ENCODE measurements at regions not wholly inside any gene's neighbourhood (a gene's known extent, or its start where the extent isn't known, plus 50 kb on each side); places are given as distances from the start of the nearest gene placed in this dataset.

DNA sequence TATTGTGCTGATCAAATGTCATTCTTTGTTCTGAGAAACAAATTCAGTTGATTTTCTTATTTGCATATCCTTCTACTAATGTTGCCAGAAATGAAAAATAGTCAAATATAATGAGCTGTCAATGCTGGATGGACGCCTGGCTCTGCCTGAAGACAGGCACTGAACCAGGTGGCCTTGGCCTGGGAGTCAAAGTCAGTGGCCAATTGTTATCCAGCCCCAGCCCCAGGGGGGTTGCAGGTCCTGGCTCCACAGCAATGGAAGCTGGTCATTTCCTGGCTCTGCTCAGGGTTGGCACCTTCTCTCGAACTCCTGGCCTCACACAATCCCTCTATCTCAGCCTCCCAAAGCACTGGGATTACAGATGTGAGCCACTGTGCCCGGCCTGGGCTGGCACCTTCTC is 176.8 kb upstream of the GLI2 start:
- no peak overlapping the region for H3K27ac ChIP-seq

DNA sequence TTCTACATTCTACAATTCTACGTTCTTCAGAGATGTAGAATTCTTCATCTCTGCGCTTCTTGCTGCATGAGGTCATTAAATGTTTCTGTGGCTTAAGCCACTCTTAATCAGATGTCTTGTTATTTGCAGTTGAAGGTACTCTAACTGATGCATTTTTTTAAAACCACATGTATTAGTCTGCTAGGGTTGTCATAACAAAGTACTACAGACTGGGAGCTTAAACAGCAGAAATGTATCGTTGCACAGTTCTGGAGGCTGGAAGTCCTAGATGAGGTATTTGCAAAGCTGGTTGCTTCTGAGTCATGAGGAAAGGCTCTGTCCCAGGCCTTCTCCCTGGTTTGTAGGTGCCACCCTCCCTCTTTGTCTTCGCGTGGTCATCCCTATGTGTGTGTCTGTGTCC is 176.3 kb upstream of the GLI2 start:
- no peak overlapping the region for H3K27ac ChIP-seq
- peak; percentile 20 for DNase-seq (ENCODE audit: low read depth, low spot score)

More for the DNA sequence above, 176.8 kb upstream of the GLI2 start:
- DNase-seq (ENCODE audit: low read depth, low spot score), result no peak

DNA sequence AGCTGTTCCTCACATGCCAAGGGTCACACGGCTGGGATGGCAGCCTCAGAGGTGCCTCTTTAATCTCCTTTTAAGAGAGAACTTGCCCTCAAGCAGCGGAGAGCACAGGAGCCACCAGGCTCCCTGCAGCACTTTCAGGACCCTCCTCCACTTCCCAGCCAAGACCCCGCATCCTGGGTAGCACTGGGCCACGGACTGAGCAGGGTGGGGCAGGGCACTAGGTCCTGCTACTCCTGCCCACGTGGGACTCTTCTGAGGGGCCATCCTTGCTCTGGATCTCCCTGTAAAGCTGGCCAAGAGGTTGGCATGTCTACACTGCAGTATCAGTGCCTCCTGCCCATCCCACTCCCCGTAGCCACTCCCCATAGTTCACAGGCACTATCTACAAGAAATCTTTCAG is 175.3 kb upstream of the GLI2 start:
- H3K27ac ChIP-seq, result no peak overlapping the region
- DNase-seq (ENCODE audit: low read depth, low spot score), result no peak

DNA sequence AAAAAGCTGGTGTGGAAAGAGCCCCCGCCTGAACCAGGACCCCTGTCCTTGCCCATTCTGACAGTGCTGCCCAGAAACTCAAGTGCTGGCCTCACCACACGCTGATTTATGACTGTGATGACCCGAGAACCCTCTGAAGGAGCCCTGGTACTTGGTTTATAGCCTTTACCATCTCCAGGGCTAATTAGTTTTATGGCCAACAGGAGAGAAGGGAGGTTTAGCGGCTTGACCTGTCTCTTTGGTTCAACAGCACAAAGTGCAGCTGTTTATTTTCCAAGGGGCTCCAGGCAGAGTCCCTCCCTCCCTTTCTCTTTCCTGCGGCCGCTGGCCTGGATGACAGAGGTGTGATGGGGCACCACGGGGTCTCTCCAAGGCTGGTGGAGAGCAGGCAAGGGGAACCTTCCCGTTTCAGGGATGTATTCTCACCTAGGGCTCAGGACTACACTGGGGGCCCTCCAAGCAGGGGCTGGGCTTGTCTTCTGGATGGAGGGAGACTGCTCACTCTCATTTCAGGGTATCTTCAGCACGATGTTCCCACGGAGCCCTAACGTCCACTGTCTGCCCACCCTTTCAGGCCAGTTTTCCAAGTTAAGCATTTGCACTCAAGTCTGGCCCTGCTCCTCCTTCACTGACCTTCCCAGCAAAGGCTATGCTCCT is 174.2 kb upstream of the GLI2 start:
- DNase-seq (ENCODE audit: low read depth, low spot score), result no peak
- no peak overlapping the region for H3K27ac ChIP-seq

DNA sequence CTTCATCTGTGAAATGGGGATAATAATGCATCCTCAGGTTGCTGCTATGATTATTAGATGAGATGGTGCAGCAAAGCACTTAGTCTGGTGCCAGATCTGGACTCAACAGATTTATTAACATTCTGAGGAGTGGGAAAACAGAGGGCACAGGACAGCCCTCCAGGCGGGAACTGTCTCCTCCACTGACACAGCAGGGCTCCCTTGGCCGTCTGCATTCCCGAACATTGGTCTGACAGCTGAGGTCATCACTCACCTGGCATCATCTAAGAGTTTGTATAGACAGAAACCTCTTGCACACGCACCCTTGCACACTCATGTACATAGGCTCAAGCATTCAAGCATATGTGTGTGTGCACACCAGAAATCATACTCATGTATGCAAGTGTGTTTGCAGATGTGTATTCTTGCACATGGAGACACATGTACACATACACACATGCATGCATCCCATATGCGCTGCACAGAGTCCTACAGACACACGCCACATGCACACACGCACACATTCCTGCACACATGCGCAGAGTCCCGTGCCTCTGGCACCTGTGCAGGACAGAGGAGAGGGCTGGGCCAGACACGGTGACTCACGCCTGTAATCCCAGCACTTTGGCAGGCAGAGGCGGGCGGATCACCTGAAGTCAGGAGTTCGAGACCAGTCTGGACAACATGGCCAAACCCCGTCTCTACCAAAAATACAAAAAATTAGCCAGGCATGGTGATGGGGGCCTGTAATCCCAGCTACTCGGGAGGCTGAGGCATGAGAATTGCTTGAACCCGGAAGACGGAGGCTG is 173.3 kb upstream of the GLI2 start:
- H3K27ac ChIP-seq, result no peak overlapping the region

DNA sequence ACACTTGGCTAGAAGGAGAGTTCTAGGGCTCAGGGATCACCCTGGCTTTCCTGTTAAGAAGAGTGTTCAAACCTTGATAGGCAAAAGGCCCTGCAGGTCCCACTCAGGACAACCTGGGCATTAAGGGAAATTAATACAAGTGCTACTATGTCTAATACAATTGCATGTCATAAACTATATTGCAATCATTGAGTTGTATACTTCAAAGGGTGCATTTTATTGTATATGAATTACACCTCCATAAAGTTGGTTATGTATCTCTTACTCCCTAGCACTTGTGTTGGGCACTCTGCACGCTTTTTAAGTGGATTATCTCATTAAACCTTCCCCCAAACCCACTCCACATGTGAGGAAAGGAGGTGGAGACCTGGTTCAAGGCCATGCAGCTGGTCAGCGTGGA is 172.1 kb upstream of the GLI2 start:
- no peak for DNase-seq (ENCODE audit: low read depth, low spot score)
- H3K27ac ChIP-seq, result no peak overlapping the region

More for the DNA sequence above, 173.3 kb upstream of the GLI2 start:
- no peak for DNase-seq (ENCODE audit: low read depth, low spot score)

DNA sequence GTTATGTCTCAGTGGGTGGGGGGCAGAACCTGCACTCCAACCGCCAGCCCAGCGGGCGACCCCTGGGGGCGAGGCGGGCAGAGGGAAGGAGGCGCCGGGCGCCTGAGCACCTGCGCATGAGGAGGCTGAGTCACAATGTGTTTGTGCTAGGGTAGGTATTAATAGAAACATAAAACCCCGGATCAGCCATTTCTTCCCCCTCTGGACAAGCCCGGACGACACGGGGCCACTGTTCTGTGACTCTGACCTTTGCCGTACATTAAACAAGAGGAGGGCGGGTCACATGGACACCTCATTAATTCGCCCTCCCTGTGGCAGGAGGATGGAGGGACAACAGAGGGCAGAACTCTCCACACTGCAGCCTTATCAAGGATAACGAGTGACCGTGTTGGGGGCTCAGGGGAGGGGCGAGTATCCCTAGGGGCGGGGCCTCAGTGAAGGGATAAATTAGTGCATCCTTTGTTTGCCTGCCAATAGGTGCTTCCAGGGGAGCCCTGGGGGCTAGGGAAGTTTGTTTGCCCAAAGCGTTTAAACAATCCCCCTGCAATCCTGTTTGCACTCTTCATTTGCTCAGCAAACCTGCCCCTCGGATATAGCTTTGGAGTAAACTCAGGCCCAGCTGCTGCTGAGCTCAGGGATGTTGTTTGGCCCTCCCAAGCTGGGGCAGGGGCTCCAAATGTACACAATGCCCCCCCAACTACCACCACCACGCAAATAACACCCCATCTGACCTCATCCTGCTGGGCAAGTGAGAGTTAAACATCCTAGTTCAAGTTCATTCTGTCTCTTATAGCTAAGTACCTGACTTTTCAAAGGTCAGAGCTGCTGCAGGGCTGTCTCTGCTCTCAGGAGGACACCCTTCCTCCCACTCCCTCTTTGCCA is 171.2 kb upstream of the GLI2 start:
- H3K27ac ChIP-seq, result no peak overlapping the region
- no peak for DNase-seq (ENCODE audit: low read depth, low spot score)

DNA sequence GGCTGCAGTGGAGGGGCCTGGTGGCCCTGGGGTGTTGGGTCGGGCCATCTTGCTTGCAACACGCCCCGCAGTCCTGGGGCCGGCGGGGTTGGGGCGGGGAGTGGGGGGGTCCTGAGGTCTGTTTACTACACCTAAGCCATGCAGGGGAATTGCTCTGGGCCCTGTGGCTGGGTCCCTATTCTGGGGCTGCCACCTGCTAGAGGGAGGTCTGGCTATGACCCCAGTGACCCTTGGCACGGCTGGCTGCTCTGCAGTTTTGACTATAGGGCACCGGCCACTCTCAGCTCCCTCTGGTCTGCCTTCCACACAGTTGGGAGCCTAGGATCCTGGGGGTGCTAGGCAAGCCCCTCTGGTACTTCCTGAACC is 170.6 kb upstream of the GLI2 start:
- DNase-seq (ENCODE audit: low read depth, low spot score), result no peak
- no peak overlapping the region for H3K27ac ChIP-seq

DNA sequence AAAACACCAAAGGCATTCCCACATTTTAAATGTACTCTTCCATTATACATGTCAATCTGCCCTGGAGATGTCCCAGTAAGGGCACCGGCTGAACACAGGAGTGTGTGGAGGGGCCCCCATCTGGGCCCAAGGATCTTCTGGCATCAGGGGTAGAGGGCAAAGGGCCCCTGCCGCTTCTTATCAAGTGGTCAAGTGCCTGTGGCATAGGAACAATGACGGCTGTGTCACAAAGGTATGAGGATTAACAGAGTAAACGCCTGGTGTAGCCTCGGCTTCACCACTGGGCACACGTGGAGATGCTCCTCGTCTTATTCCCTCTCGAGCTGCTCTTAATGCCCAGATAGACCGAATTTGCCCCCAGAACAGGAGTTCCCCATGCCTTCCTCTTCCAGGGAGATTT is 169.7 kb upstream of the GLI2 start:
- H3K27ac ChIP-seq, result no peak overlapping the region

DNA sequence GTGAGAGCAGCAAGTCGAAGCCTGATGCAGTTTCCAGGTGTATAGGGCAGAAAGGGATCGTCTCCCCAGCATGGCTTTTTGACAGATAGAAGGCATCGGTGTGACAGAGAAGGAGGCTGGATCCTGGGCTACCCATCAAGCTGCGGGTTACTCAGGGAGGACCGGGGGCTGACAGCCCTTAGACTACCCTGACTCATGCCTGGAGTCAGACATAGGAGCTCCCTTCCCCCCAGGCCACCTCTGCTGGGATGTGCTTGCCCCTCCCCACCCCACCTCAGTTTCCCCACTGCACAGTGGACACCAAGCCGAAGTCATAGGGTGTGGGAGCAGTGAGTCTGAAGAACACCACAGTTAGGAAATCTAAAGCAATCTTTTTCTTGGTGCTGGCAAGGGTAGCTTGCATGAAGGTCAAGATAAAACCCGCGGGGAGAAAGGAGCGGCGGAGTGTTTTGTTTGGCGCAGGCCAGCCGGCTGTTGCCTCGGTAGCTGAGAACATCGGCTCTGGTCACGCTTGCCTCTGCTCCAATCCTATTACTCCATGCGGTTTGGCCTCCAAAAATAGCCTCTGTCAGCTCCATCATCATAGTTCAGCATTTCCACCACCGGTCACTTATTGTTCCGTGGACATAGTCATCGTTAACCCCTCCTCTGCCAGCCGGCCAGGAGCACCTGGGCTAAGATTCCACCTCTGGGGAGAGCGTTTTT is 169.2 kb upstream of the GLI2 start:
- no peak for DNase-seq (ENCODE audit: low read depth, low spot score)
- H3K27ac ChIP-seq, result no peak overlapping the region

More for the DNA sequence above, 169.7 kb upstream of the GLI2 start:
- DNase-seq (ENCODE audit: low read depth, low spot score), result no peak

DNA sequence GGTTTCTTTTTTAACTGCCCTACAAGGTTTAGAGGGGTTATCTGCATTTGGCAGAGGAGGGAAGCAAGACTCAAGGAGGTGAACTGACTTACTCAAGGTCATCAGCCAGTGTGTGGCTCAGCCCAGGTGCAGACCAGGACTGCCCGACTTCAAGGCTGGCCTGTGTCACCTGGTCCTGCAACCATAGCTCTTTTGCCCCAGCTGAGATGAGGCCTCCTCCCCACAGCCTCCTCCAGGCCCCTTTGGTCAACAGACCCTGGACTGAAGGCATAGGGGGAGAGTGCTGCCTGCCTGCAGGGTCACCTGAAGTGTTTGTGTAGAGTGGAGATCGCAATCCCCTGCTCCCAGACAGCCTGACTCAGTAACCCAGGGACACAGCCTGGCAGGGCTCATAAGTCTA is 168.5 kb upstream of the GLI2 start:
- no peak overlapping the region for H3K27ac ChIP-seq
- DNase-seq (ENCODE audit: low read depth, low spot score), result no peak

DNA sequence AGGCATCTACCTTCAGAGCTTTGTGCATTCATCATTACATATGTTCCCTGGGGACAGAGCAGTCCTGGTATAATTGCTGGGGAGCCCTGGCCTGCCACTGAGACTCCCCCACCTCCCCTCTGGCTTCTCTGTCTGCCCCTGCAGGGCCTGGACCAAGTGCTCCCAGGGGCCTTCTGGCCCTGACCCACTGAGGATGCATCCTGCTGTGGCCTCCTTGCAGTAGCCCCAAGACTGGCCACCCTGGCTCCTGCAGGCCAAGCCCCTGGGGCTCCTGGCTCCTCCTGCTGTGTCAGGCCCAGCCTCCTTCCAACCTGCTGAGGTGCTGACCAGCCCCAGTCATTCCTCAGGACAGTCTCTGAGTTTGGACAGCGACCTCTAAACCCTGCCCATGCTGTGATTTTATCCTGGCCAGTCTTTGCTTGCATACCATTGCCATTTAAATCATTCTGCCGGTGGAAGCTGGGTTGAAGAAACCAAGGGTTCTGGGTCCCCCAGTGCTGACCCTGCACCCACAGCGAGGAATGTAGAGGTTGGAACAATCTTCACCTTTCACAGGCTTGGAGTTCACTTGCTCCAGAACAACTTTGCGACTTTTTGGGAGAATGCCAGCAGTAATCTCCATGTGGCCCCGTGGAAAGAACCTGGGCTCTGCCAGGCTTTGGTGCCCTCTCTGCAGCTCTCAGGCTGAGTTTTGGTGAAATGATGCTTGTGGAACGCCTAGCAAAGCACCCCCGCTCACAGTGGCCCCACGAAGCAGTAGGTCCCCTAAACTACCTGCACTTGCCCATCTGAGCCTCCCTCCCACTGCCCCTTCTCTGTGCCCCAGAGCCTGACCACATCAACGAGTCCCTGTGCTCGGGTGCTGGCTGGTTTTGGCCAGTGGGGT is 167.3 kb upstream of the GLI2 start:
- no peak overlapping the region for H3K27ac ChIP-seq
- DNase-seq (ENCODE audit: low read depth, low spot score), result no peak

DNA sequence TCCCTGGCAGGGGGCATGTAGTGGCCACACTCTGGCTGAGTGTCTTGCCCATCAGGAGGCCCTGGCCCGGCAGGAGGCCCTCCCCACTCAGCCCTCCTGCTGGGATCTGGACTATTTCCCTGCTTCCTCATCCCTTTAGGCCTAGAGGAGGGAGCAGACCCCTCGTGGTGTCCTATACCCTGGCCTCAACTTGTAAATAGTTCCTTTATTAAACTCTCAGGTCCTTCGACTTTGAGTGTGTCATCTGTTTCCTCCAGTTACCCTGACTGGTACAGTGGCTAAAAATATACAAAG is 166.7 kb upstream of the GLI2 start:
- DNase-seq (ENCODE audit: low read depth, low spot score), result no peak
- H3K27ac ChIP-seq, result no peak overlapping the region

DNA sequence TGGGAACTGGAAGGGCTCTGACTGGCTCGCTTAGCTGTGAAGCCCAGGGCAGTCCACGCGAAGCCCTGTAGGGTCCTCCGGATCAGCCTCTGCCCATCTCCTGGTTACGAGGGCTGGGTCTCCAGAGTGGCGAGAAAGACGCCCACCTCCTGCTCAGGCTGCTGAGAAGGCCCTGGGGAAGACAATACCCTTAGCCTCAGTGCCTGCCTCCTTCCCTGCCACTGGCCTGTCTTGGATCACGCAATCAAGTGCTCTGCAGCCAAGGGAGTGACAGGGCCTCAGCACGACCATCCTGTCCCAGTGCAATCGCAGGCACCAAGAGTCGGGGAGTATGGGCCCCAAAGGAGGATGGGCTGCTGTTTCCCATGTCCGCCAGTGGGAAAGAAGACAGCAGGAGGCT is 165.7 kb upstream of the GLI2 start:
- no peak for DNase-seq (ENCODE audit: low read depth, low spot score)
- no peak overlapping the region for H3K27ac ChIP-seq

DNA sequence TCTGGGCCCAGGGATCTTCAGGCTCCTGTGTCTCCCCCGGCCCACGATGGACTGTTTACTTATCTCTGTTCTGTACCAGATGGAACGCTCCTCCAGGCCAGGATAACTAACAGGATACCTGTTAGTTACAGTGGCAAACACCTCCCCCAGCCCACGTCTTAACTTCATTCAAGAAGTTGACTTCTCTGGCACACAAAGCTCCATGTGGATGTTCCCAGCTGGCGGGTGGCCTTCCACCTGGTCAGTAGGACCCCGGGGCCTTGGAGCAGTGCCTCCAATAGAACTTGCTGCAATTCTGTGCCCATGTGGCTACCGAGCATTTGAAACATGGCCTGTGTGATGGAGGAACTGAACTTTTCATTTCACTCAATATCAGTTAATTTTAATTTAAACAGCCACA is 165.1 kb upstream of the GLI2 start:
- DNase-seq (ENCODE audit: low read depth, low spot score), result no peak

DNA sequence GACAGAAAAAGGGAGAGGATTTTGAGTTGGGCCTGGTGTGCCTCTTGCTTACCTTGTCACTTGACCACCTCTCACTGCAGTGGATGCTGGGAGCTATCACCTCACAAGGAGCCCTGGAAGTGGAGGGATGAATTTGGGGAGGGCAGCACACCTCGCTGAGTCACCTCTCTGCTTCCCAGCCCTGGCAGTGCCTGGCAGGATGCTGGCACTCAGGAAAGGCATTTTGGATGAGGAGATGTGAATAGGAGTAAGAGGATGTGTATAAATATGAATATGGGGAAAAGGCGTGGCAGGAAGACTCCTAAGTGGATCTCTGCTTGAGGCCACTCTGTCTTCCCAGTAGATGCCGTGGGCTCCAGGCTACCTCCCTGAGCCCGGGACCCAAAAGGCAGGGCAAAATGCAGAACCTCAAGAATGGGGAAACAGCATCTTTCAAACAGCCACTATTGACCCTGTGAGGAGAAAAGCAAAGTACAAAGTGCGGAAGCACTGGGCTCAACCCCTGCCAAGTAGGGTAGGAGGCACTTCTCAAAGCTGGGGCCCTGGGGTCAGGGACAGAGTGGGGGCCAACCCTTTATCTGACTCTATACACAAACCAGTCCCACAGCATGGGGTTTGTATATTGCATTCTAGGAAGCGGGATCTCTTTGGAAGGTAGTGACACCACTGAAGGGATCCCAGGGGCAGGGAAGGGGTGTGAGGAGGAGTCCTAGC is 164.5 kb upstream of the GLI2 start:
- H3K27ac ChIP-seq, result no peak overlapping the region
- no peak for DNase-seq (ENCODE audit: low read depth, low spot score)

More for the DNA sequence above, 165.1 kb upstream of the GLI2 start:
- H3K27ac ChIP-seq, result no peak overlapping the region

DNA sequence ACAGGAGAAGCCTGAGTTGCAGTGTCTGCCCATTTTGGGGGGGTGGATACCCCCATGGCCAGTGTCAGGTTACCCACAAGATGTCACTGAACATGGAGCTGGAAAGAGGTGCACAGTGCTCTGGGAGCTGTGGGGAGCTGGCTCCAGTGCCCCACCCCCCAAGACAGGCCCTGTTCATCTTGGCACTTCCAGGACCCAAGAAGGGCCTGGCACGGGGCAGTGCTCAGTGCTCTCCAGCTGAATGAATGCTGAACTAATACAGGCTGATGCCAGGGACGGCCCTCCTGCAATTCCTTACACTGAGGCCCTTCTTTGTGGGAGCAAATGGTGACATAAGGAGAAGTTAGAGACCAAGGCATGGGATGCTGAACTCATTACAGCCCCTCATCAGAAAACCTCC is 163.4 kb upstream of the GLI2 start:
- H3K27ac ChIP-seq, result no peak overlapping the region
- DNase-seq (ENCODE audit: low read depth, low spot score), result no peak

DNA sequence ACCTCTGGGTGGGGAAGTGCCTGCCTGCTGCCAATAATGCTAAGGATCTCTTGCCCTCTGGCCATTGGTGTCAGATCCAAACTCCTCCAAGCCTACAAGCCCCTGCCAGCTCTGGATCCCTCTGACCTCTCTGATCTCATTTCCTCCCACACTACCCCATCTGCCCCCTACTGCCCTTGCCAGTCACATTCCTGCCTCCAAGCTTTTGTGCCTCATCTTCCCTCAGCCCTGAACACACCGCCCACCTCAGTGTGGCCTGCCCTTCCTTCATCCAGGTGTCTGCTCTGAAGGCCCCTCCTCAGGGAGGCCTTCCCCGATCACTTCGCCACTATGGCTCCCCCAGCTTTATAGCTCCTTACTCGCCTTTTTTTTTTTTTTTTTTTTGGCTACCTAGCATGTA is 161.0 kb upstream of the GLI2 start:
- no peak overlapping the region for H3K27ac ChIP-seq
- DNase-seq (ENCODE audit: low read depth, low spot score), result no peak

DNA sequence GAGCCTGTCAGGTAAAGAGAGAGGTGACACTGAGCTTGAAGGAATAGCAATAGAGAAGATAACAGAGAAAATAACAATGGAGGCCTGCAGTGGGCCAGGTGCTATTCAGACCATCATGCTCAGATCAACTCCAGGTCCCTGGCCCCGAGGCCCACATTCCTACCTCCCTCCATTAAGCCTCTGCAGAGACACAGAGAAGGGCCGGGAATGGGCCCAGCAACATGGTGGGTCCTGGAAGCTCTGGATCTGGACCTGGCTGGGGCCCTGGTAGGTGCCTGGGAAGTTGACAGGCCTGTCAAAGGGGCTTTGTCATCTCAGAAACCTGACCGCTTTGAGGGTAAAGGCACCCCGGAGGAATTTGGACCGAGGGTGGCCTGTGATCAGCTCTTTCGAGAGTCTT is 159.7 kb upstream of the GLI2 start:
- H3K27ac ChIP-seq, result no peak overlapping the region
- DNase-seq (ENCODE audit: low read depth, low spot score), result no peak

All from epithelial cell of prostate (primary cell).